HL-60 (cell line): ENCODE measurements at regions not wholly inside any gene's neighbourhood (a gene's known extent, or its start where the extent isn't known, plus 50 kb on each side); places are given as distances from the start of the nearest gene placed in this dataset.

Experiments
- DNase-seq, 2 experiments: peaks; one replicate each; pipeline ENCODE4 v3.0.0-alpha.2; 2010 to 2020; ENCODE audit warnings: low read depth in 1 of 2, low spot score in 1 of 2
- H3K27ac ChIP-seq: fragments of 250-450 bp; sonication (Bioruptor Pico); replicated peaks from 2 replicates; pipeline ENCODE4 v1.5.1; 2020; ENCODE audit warnings: mild to moderate bottlenecking, moderate library complexity
- H3K27me3 ChIP-seq: fragments of 250-450 bp; sonication (Bioruptor Pico); 2 replicates; pipeline ENCODE4 v1.5.1; 2021; ENCODE audit warnings: mild to moderate bottlenecking, moderate library complexity; ENCODE audit not compliant: insufficient read depth, poor library complexity, severe bottlenecking
- H3K4me3 ChIP-seq: replicated peaks from 2 replicates; pipeline ENCODE4 v1.5.1; 2011; ENCODE audit warnings: mild to moderate bottlenecking, control low read depth, low read length; ENCODE audit not compliant: insufficient read depth
- GABPA ChIP-seq: IDR thresholded peaks from 2 replicates; pipeline ENCODE4 v1.6.1; 2012; ENCODE audit warnings: low read depth
- POLR2AphosphoS5 ChIP-seq: IDR thresholded peaks from 2 replicates; pipeline ENCODE4 v1.6.1; 2012; ENCODE audit warnings: low read depth
- REST ChIP-seq: IDR thresholded peaks from 2 replicates; pipeline ENCODE4 v1.6.1; 2012; ENCODE audit warnings: low read depth; ENCODE audit not compliant: insufficient replicate concordance
- SPI1 ChIP-seq: IDR thresholded peaks from 2 replicates; pipeline ENCODE4 v1.6.1; 2012; ENCODE audit warnings: low read depth, mild to moderate bottlenecking, borderline replicate concordance
- TF ChIP-seq, protein P1 (sequence below): IDR thresholded peaks from one replicate; pipeline ENCODE4 v1.5.1; 2011; ENCODE audit warnings: low read length, control low read depth, inconsistent platforms; ENCODE audit not compliant: insufficient read depth

DNA sequence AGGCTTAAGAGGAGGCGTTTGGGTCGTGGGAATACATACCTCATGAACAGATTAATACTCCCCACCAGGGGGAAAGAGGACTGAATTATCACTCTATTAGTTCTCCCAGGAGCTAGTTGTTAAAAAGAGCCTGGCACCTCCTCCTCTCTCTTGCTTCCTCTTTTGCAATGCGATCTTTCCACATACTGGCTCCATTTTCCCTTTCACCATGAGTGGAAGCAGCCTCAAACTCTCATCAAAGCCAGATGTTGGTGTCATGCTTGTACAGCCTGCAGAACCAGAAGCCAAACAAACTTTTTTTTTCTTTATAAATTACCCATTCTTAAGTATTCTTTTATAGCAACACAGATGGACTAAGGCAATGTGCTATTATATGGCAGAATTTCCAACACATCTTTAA is 258.5 kb downstream of the FAM76B start:
- no peak overlapping the region for H3K4me3 ChIP-seq
- peak; percentile 20 to 80 for DNase-seq
- no peaks in the 10 kb centered on the region for H3K27me3 ChIP-seq
- TF ChIP-seq, protein P1, sequence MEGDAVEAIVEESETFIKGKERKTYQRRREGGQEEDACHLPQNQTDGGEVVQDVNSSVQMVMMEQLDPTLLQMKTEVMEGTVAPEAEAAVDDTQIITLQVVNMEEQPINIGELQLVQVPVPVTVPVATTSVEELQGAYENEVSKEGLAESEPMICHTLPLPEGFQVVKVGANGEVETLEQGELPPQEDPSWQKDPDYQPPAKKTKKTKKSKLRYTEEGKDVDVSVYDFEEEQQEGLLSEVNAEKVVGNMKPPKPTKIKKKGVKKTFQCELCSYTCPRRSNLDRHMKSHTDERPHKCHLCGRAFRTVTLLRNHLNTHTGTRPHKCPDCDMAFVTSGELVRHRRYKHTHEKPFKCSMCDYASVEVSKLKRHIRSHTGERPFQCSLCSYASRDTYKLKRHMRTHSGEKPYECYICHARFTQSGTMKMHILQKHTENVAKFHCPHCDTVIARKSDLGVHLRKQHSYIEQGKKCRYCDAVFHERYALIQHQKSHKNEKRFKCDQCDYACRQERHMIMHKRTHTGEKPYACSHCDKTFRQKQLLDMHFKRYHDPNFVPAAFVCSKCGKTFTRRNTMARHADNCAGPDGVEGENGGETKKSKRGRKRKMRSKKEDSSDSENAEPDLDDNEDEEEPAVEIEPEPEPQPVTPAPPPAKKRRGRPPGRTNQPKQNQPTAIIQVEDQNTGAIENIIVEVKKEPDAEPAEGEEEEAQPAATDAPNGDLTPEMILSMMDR, result no peak
- peak; percentile 43; the same call in 1 of the 2 replicates for TF ChIP-seq POLR2AphosphoS5
- H3K27ac ChIP-seq, result peak overlapping the region; percentile 18; the same call in 1 of the 2 replicates

GRCh38 chr11:95524314-95525036 is 265.1 kb downstream of the FAM76B start:
- DNase-seq, result no peak
- H3K27me3 ChIP-seq, result no peaks in the 10 kb centered on the region
- no peak overlapping the region for H3K4me3 ChIP-seq
- no peak overlapping the region for H3K27ac ChIP-seq
- TF ChIP-seq, protein P1, result no peak
- TF ChIP-seq POLR2AphosphoS5 (no peak), SPI1 (no peak), REST (no peak), GABPA (no peak)

DNA sequence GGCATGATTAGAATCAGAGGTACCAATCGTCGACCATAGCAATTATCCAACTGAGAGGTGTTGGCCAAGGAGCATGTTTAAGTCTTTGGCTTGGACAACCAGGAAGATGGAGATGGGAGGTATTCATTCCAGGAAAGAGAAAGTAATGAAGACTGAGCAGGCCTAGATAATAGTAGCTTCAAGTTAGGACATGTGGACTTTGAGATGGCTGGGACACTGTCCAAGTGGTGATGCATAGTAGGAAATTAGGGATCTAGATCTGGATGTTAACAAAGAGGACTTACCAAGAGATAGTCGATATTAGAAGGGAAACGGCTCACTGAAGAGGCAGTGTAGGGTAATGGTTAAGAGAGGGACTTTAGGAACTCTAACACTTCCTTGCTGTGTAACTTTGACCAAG is 266.7 kb downstream of the FAM76B start:
- TF ChIP-seq SPI1 (no peak), GABPA (no peak), REST (no peak), POLR2AphosphoS5 (no peak)
- TF ChIP-seq, protein P1, result no peak
- no peak for DNase-seq
- Histone ChIP-seq H3K27me3 (no peaks in the 10 kb centered on the region), H3K4me3 (no peak overlapping the region), H3K27ac (no peak overlapping the region)

- no peak for TF ChIP-seq GABPA
- TF ChIP-seq, protein P1, result no peak
- no peak for TF ChIP-seq SPI1
- no peak for TF ChIP-seq REST
- no peak for TF ChIP-seq POLR2AphosphoS5
- H3K27ac ChIP-seq, result no peak overlapping the region
- no peaks in the 10 kb centered on the region for H3K27me3 ChIP-seq
- DNase-seq, result no peak
- no peak overlapping the region for H3K4me3 ChIP-seq
These were observed 267.7 kb downstream of the FAM76B start for GRCh38 chr11:95521862-95522261.
